Adrenal gland (tissue), 5 donors: ENCODE measurements at regions not wholly inside any gene's neighbourhood (a gene's known extent, or its start where the extent isn't known, plus 50 kb on each side); places are given as distances from the start of the nearest gene placed in this dataset.

ENCODE experiments used
- POLR2A ChIP-seq, 2 donors: fragments of 450-650 bp; IDR thresholded peaks; one replicate each; pipeline ENCODE4 v1.6.1; 2017; ENCODE audit warnings: antibody characterized with exemption in 2 of 2, mild to moderate bottlenecking in 2 of 2, moderate library complexity in 1 of 2
- TF ChIP-seq, protein P1 (sequence below), 6 experiments: fragments of 450-650 bp in 4 of 6; fragments of 200-600 bp in 2 of 6; sonication (generic) in 1 of 6; IDR thresholded peaks; 1 replicate in 5 of 6; 2 replicates in 1 of 6; pipeline versions ENCODE4 v1.5.1 to v1.8.0; 2016 to 2021; ENCODE audit warnings: antibody characterized with exemption in 6 of 6, mild to moderate bottlenecking in 2 of 6, moderate library complexity in 1 of 6
- donor health status: DM: no; HTN: no; CAD: no.

DNA sequence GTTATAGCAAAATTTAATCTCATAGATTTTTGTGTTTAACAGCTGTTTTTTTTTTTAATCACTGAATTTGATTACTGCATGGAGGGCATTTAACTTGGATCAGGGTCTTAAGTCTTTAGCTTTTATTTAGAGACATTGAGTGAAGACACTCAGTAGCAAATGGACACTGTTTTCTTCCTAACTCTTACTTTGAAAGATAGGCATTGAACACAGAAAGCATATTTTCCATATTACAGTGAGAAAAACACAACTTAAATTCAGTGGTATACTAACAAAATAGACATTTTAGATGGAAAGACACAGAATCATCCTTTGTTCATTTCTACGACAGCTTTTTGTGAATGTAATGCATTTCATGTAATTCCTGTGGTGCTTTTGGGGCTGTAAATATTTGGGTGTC, 571.8 kb downstream of the PRKD1 start:
- TF ChIP-seq, protein P1, sequence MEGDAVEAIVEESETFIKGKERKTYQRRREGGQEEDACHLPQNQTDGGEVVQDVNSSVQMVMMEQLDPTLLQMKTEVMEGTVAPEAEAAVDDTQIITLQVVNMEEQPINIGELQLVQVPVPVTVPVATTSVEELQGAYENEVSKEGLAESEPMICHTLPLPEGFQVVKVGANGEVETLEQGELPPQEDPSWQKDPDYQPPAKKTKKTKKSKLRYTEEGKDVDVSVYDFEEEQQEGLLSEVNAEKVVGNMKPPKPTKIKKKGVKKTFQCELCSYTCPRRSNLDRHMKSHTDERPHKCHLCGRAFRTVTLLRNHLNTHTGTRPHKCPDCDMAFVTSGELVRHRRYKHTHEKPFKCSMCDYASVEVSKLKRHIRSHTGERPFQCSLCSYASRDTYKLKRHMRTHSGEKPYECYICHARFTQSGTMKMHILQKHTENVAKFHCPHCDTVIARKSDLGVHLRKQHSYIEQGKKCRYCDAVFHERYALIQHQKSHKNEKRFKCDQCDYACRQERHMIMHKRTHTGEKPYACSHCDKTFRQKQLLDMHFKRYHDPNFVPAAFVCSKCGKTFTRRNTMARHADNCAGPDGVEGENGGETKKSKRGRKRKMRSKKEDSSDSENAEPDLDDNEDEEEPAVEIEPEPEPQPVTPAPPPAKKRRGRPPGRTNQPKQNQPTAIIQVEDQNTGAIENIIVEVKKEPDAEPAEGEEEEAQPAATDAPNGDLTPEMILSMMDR (IDR thresholded peaks at IDR 0.05) = no peak
- no peak for TF ChIP-seq POLR2A (IDR thresholded peaks at IDR 0.05)
